ENCODE measurements at regions not wholly inside any gene's neighbourhood (a gene's known extent, or its start where the extent isn't known, plus 50 kb on each side); places are given as distances from the start of the nearest gene placed in this dataset.
"Not testable (repeated sequence)": the region's sequence is repeated elsewhere in the genome, so short reads cannot be mapped to it uniquely, and the experiment has no call there.

GRCh38 chr14:106665814-106666213 is 1139.4 kb downstream of the TMEM121 start:
- no peak for TF ChIP-seq POU6F1 (CRISPR knock-in tag; IDR thresholded peaks at IDR 0.05; ENCODE audit: borderline replicate concordance, low read depth)
- TF ChIP-seq CSDC2 (CRISPR knock-in tag; IDR thresholded peaks at IDR 0.05): no peak
- TF ChIP-seq ZNF565 (CRISPR knock-in tag; conservative IDR thresholded peaks at IDR 0.05; ENCODE audit: low read depth): no peak
- no peak for ATAC-seq

GRCh38 chr14:106666341-106666740 is 1140.0 kb downstream of the TMEM121 start:
- TF ChIP-seq CREB5 (CRISPR knock-in tag; IDR thresholded peaks at IDR 0.05; ENCODE audit: low read depth) (no peak), ZFP3 (CRISPR knock-in tag; IDR thresholded peaks at IDR 0.05) (no peak), BACH2 (CRISPR knock-in tag; IDR thresholded peaks at IDR 0.05; ENCODE audit: borderline replicate concordance) (no peak), POU6F1 (CRISPR knock-in tag; IDR thresholded peaks at IDR 0.05; ENCODE audit: borderline replicate concordance, low read depth) (no peak), RARB (CRISPR knock-in tag; IDR thresholded peaks at IDR 0.05) (no peak), ZNF70 (CRISPR knock-in tag; IDR thresholded peaks at IDR 0.05) (no peak), ARNTL (CRISPR knock-in tag; IDR thresholded peaks at IDR 0.05; ENCODE audit: borderline replicate concordance, low read depth) (no peak), ISL1 (CRISPR knock-in tag; IDR thresholded peaks at IDR 0.05) (no peak), SNAI2 (CRISPR knock-in tag; IDR thresholded peaks at IDR 0.05) (no peak), PPARA (CRISPR knock-in tag; IDR thresholded peaks at IDR 0.05; ENCODE audit: borderline replicate concordance) (no peak), OSR1 (CRISPR knock-in tag; IDR thresholded peaks at IDR 0.05) (no peak), CSRNP3 (CRISPR knock-in tag; IDR thresholded peaks at IDR 0.05) (no peak), TOX (CRISPR knock-in tag; IDR thresholded peaks at IDR 0.05; ENCODE audit: borderline replicate concordance) (no peak), GLIS3 (CRISPR knock-in tag; IDR thresholded peaks at IDR 0.05) (no peak), ESRRG (CRISPR knock-in tag; IDR thresholded peaks at IDR 0.05) (no peak), ZNF565 (CRISPR knock-in tag; conservative IDR thresholded peaks at IDR 0.05; ENCODE audit: low read depth) (no peak), ZNF8 (CRISPR knock-in tag; IDR thresholded peaks at IDR 0.05) (no peak), ZFP30 (CRISPR knock-in tag; IDR thresholded peaks at IDR 0.05) (no peak)
- no peak for ATAC-seq

GRCh38 chr14:106670011-106670410 is 1143.6 kb downstream of the TMEM121 start:
- TF ChIP-seq OSR1 (CRISPR knock-in tag; IDR thresholded peaks at IDR 0.05) (no peak), PPARA (CRISPR knock-in tag; IDR thresholded peaks at IDR 0.05; ENCODE audit: borderline replicate concordance) (no peak), ISL1 (CRISPR knock-in tag; IDR thresholded peaks at IDR 0.05) (no peak), TCF4 (CRISPR knock-in tag; IDR thresholded peaks at IDR 0.05; ENCODE audit: borderline replicate concordance) (no peak), TOX (CRISPR knock-in tag; IDR thresholded peaks at IDR 0.05; ENCODE audit: borderline replicate concordance) (no peak), ZNF70 (CRISPR knock-in tag; IDR thresholded peaks at IDR 0.05) (no peak), POU6F1 (CRISPR knock-in tag; IDR thresholded peaks at IDR 0.05; ENCODE audit: borderline replicate concordance, low read depth) (no peak), CREB5 (CRISPR knock-in tag; IDR thresholded peaks at IDR 0.05; ENCODE audit: low read depth) (no peak), ZFP30 (CRISPR knock-in tag; IDR thresholded peaks at IDR 0.05) (no peak)
- no peak for ATAC-seq

- ATAC-seq: not testable (repeated sequence)
Measured at GRCh38 chr14:106674093-106674492, 1147.7 kb downstream of the TMEM121 start.

- ATAC-seq: not testable (repeated sequence)
Measured at GRCh38 chr14:106674509-106675125, 1148.2 kb downstream of the TMEM121 start.

- not testable (repeated sequence) for ATAC-seq
Measured at GRCh38 chr14:106675716-106676115, 1149.3 kb downstream of the TMEM121 start.
